Neural progenitor cell (in vitro differentiated cells): ENCODE measurements at regions not wholly inside any gene's neighbourhood (a gene's known extent, or its start where the extent isn't known, plus 50 kb on each side); places are given as distances from the start of the nearest gene placed in this dataset.

ENCODE experiments used
- DNase-seq: peaks from one replicate; pipeline ENCODE4 v3.0.0-alpha.2; 2016; ENCODE audit warnings: low spot score
- H2AFZ ChIP-seq: fragments of 200-600 bp; sonication (generic); replicated peaks from 2 replicates; pipeline ENCODE4 v1.6.1; 2016; ENCODE audit warnings: antibody characterized with exemption
- H3F3A ChIP-seq: fragments of 200-600 bp; sonication (generic); 2 replicates; pipeline ENCODE4 v1.6.1; 2016; ENCODE audit warnings: antibody characterized with exemption, low read depth
- H3K27ac ChIP-seq: fragments of 200-600 bp; sonication (generic); 2 replicates; pipeline ENCODE4 v1.5.1; 2016; ENCODE audit warnings: mild to moderate bottlenecking
- H3K27me3 ChIP-seq: fragments of 200-600 bp; sonication (generic); 2 replicates; pipeline ENCODE4 v1.6.1; 2016; ENCODE audit warnings: mild to moderate bottlenecking, moderate library complexity
- H3K36me3 ChIP-seq: fragments of 200-600 bp; sonication (generic); 2 replicates; pipeline ENCODE4 v1.5.1; 2016
- H3K4me1 ChIP-seq: fragments of 200-600 bp; sonication (generic); 2 replicates; pipeline ENCODE4 v1.6.1; 2016; ENCODE audit warnings: mixed run types
- H3K4me2 ChIP-seq: fragments of 200-600 bp; sonication (generic); 2 replicates; pipeline ENCODE4 v1.6.1; 2016
- H3K4me3 ChIP-seq: fragments of 200-600 bp; sonication (generic); 2 replicates; pipeline ENCODE4 v1.5.1; 2016
- H3K79me2 ChIP-seq: fragments of 200-600 bp; sonication (generic); 2 replicates; pipeline ENCODE4 v1.6.1; 2016; ENCODE audit warnings: low read depth
- H3K9ac ChIP-seq: fragments of 200-600 bp; sonication (generic); 2 replicates; pipeline ENCODE4 v1.6.1; 2016
- H3K9me3 ChIP-seq: fragments of 200-600 bp; sonication (generic); 2 replicates; pipeline ENCODE4 v1.5.1; 2016; ENCODE audit warnings: low read depth
- H4K20me1 ChIP-seq: fragments of 200-600 bp; sonication (generic); 2 replicates; pipeline ENCODE4 v1.6.1; 2016; ENCODE audit warnings: low read depth
- H3K27ac Mint-ChIP-seq: 3 replicates; pipeline ENCODE4 v1.8.0; 2021; ENCODE audit warnings: mixed read lengths
- H3K27me3 Mint-ChIP-seq: 2 replicates; pipeline ENCODE4 v1.8.0; 2022; ENCODE audit warnings: low read depth, mild to moderate bottlenecking, inconsistent platforms, moderate library complexity, mixed read lengths; ENCODE audit not compliant: insufficient read depth
- H3K36me3 Mint-ChIP-seq: 3 replicates; pipeline ENCODE4 v1.8.0; 2021; ENCODE audit warnings: mixed read lengths
- H3K4me1 Mint-ChIP-seq: 3 replicates; pipeline ENCODE4 v1.8.0; 2021; ENCODE audit warnings: mixed read lengths
- H3K4me3 Mint-ChIP-seq: 3 replicates; pipeline ENCODE4 v1.8.0; 2021; ENCODE audit warnings: mild to moderate bottlenecking, moderate library complexity, mixed read lengths
- H3K9me3 Mint-ChIP-seq: 3 replicates; pipeline ENCODE4 v1.8.0; 2020; ENCODE audit warnings: mixed read lengths
- CTCF ChIP-seq: fragments of 200-600 bp; sonication (generic); IDR thresholded peaks from 2 replicates; pipeline ENCODE4 v1.5.1; 2017; ENCODE audit warnings: antibody characterized with exemption, mild to moderate bottlenecking
- EZH2 ChIP-seq: fragments of 200-600 bp; sonication (generic); IDR thresholded peaks from 2 replicates; pipeline ENCODE4 v1.6.1; 2017; ENCODE audit warnings: antibody characterized with exemption, mild to moderate bottlenecking, moderate library complexity
- EZH2phosphoT487 ChIP-seq: fragments of 200-600 bp; sonication (generic); IDR thresholded peaks from 2 replicates; pipeline ENCODE4 v1.6.1; 2017; ENCODE audit warnings: antibody characterized with exemption

DNA sequence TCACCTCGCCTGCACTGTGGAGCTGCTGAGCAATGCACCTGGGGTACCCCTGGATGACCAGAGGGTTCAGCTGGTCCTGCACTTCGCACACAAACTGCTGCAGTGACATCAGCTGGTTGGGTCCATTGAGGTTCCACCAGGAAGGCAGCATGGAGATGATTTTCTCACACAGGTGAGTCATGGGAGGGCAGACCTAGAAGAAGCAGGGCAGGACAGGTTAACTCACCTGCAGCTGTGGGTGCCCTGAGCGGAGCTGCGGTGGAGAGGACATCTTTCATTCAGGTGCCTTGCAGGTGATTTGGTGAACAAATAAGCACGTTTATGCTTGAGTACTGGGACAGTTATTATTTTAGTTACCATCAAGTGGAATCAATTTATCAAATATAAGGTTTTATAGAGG, 73.6 kb downstream of the CTSL start:
- H3K27ac ChIP-seq, result no peak overlapping the region
- H3K4me1 Mint-ChIP-seq, result peaks cover 26% of the 10 kb centered on the region
- no peaks in the 10 kb centered on the region for H3F3A ChIP-seq
- H2AFZ ChIP-seq, result no peak overlapping the region
- peaks cover 10% of the 10 kb centered on the region for H3K4me1 ChIP-seq
- DNase-seq, result no peak
- no peaks in the 10 kb centered on the region for H3K36me3 ChIP-seq
- no peaks in the 10 kb centered on the region for H3K27me3 ChIP-seq
- H3K9ac ChIP-seq, result no peak overlapping the region
- peaks cover 2% of the 10 kb centered on the region for H3K9me3 Mint-ChIP-seq
- H3K9me3 ChIP-seq, result no peaks in the 10 kb centered on the region
- peaks cover 4% of the 10 kb centered on the region for H3K27me3 Mint-ChIP-seq
- no peaks in the 10 kb centered on the region for H3K36me3 Mint-ChIP-seq
- H3K79me2 ChIP-seq, result no peaks in the 10 kb centered on the region
- H4K20me1 ChIP-seq, result no peaks in the 10 kb centered on the region
- H3K4me3 ChIP-seq, result no peak overlapping the region
- no peak overlapping the region for H3K4me3 Mint-ChIP-seq
- no peak overlapping the region for H3K4me2 ChIP-seq
- TF ChIP-seq CTCF, result no peak
- no peak for TF ChIP-seq EZH2phosphoT487
- TF ChIP-seq EZH2, result no peak
- H3K27ac Mint-ChIP-seq, result no peak overlapping the region

DNA sequence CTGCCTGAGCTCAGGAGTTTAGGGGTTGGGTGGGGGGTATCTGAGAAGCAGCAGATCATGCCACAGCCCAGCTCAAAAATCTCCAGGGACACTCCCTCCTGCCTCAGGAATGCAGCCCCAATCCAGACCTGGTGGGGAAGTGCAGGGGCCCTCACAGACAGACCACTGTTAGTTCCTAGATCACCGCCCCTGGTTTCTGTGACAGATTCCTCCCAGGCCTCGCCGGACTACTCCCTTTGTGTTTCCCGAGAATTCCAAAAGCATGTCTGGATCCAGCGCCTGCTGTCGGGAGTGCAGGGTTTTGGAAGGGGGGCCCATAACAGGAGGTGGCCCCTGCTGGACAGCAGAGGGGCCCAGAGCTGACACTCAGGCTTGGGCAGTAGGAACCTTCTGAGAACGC, 74.5 kb downstream of the CTSL start:
- TF ChIP-seq EZH2 (no peak), CTCF (no peak), EZH2phosphoT487 (no peak)
- Histone ChIP-seq H3K4me3 (no peak overlapping the region), H3K36me3 (no peaks in the 10 kb centered on the region), H3F3A (no peaks in the 10 kb centered on the region), H3K4me1 (peaks cover 10% of the 10 kb centered on the region), H3K9me3 (no peaks in the 10 kb centered on the region), H3K27ac (no peak overlapping the region), H4K20me1 (no peaks in the 10 kb centered on the region), H3K79me2 (no peaks in the 10 kb centered on the region), H3K27me3 (no peaks in the 10 kb centered on the region), H3K4me2 (no peak overlapping the region), H3K9ac (no peak overlapping the region), H2AFZ (peak overlapping the region; percentile 31)
- H3K27ac Mint-ChIP-seq, result no peak overlapping the region
- H3K4me3 Mint-ChIP-seq, result no peak overlapping the region
- H3K9me3 Mint-ChIP-seq, result peaks cover 2% of the 10 kb centered on the region
- DNase-seq, result peak; percentile 35
- H3K36me3 Mint-ChIP-seq, result no peaks in the 10 kb centered on the region
- H3K4me1 Mint-ChIP-seq, result peaks cover 24% of the 10 kb centered on the region
- H3K27me3 Mint-ChIP-seq, result peaks cover 4% of the 10 kb centered on the region

DNA sequence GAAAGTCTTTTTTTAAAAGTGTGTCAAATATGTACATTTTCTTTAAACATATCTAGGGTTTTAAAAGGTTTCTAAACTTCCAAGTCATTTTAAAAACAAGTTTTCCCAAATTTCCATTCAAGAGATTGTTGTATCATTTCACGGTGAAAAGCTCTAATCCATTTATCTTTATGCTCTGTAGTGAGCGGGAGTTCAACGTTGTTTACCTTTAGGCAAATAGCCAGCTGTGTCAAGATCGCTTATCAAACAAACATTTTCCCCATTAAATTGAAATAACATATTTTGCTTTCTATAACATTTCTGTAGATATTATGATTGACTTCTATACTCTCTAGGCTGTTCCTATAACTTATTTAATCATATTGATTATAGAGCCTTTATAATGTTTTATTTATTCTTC, 75.1 kb downstream of the CTSL start:
- no peaks in the 10 kb centered on the region for H3K36me3 ChIP-seq
- H2AFZ ChIP-seq, result no peak overlapping the region
- H3K4me1 Mint-ChIP-seq, result peaks cover 18% of the 10 kb centered on the region
- no peak overlapping the region for H3K4me3 Mint-ChIP-seq
- H3K27ac Mint-ChIP-seq, result no peak overlapping the region
- no peak overlapping the region for H3K9ac ChIP-seq
- no peak for DNase-seq
- H3F3A ChIP-seq, result no peaks in the 10 kb centered on the region
- H3K27me3 Mint-ChIP-seq, result peaks cover 4% of the 10 kb centered on the region
- H3K4me3 ChIP-seq, result no peak overlapping the region
- H3K36me3 Mint-ChIP-seq, result no peaks in the 10 kb centered on the region
- no peak overlapping the region for H3K4me2 ChIP-seq
- H4K20me1 ChIP-seq, result no peaks in the 10 kb centered on the region
- H3K9me3 ChIP-seq, result no peaks in the 10 kb centered on the region
- no peak overlapping the region for H3K27ac ChIP-seq
- H3K4me1 ChIP-seq, result peaks cover 6% of the 10 kb centered on the region
- no peaks in the 10 kb centered on the region for H3K79me2 ChIP-seq
- no peaks in the 10 kb centered on the region for H3K27me3 ChIP-seq
- TF ChIP-seq CTCF, result no peak
- peaks cover 2% of the 10 kb centered on the region for H3K9me3 Mint-ChIP-seq

DNA sequence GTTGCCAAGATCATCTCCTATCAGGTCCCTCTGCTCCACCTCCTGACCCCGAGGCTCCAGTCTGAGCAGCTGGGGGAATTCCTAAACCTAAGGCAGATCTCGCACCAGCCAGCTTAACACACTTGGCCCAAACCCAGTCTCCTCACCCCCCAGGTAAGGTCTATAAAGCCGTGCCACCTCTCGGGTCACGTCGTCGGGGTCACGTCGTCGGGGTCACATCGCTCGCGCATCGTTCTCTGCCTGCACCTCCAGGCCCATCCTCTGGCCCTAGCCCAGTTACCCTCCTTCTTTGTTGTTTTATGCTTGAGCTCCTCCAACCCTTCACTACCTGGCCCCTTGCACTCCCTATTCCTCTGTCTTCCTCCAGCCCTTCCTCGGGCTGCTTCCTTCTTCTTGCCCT, 77.2 kb downstream of the CTSL start:
- Histone ChIP-seq H3K27me3 (no peaks in the 10 kb centered on the region), H3K4me1 (no peaks in the 10 kb centered on the region), H4K20me1 (no peaks in the 10 kb centered on the region), H3K36me3 (no peaks in the 10 kb centered on the region), H3K4me3 (no peak overlapping the region), H3K9me3 (no peaks in the 10 kb centered on the region), H2AFZ (no peak overlapping the region), H3K9ac (no peak overlapping the region), H3F3A (no peaks in the 10 kb centered on the region), H3K79me2 (no peaks in the 10 kb centered on the region), H3K4me2 (no peak overlapping the region), H3K27ac (no peak overlapping the region)
- no peaks in the 10 kb centered on the region for H3K36me3 Mint-ChIP-seq
- H3K9me3 Mint-ChIP-seq, result peaks cover 7% of the 10 kb centered on the region
- H3K4me3 Mint-ChIP-seq, result no peak overlapping the region
- TF ChIP-seq EZH2 (no peak), CTCF (no peak), EZH2phosphoT487 (no peak)
- H3K27me3 Mint-ChIP-seq, result peaks cover 5% of the 10 kb centered on the region
- H3K27ac Mint-ChIP-seq, result no peak overlapping the region
- no peak for DNase-seq
- H3K4me1 Mint-ChIP-seq, result peaks cover 9% of the 10 kb centered on the region
